Liver (tissue), 3 donors: ENCODE measurements at regions not wholly inside any gene's neighbourhood (a gene's known extent, or its start where the extent isn't known, plus 50 kb on each side); places are given as distances from the start of the nearest gene placed in this dataset.

Source experiments
- CTCF ChIP-seq: fragments of 150-350 bp; IDR thresholded peaks from 2 replicates; pipeline ENCODE4 v1.5.1; 2017; ENCODE audit warnings: improper control_type of control experiment, low read depth, low read length; ENCODE audit not compliant: missing input control
- GABPA ChIP-seq, 2 donors: IDR thresholded peaks in 1 of 2; conservative IDR thresholded peaks in 1 of 2; 2 replicates each; pipeline ENCODE4 v1.6.1; 2016; ENCODE audit warnings: antibody characterized with exemption in 2 of 2, mild to moderate bottlenecking in 1 of 2, moderate library complexity in 1 of 2
- REST ChIP-seq: IDR thresholded peaks from 2 replicates; pipeline ENCODE4 v1.6.1; 2016; ENCODE audit warnings: antibody characterized with exemption, mild to moderate bottlenecking
- RXRA ChIP-seq, 2 donors: IDR thresholded peaks; 2 replicates each; pipeline ENCODE4 v1.6.1; 2017 to 2018; ENCODE audit warnings: antibody characterized with exemption in 2 of 2, mild to moderate bottlenecking in 1 of 2
- SP1 ChIP-seq: IDR thresholded peaks from 2 replicates; pipeline ENCODE4 v1.6.1; 2018; ENCODE audit warnings: antibody characterized with exemption, mild to moderate bottlenecking
- YY1 ChIP-seq: IDR thresholded peaks from 2 replicates; pipeline ENCODE4 v1.6.1; 2016; ENCODE audit warnings: antibody characterized with exemption, mild to moderate bottlenecking
- donor health status: healthy.
- donor health status: healthy.

- TF ChIP-seq CTCF (no peak), YY1 (no peak), SP1 (no peak), GABPA (IDR thresholded peaks at IDR 0.05 in 1 of 2, conservative IDR thresholded peaks at IDR 0.05 in 1 of 2) (no peak), RXRA (IDR thresholded peaks at IDR 0.05) (no peak), REST (no peak)
Observed at GRCh38 chr3:147977001-147977400, 567.8 kb downstream of the ZIC1 start.
